GM18517 (cell line): ENCODE measurements at regions not wholly inside any gene's neighbourhood (a gene's known extent, or its start where the extent isn't known, plus 50 kb on each side); places are given as distances from the start of the nearest gene placed in this dataset.
"Not testable (repeated sequence)": the region's sequence is repeated elsewhere in the genome, so short reads cannot be mapped to it uniquely, and the experiment has no call there.

ENCODE experiments used
- ATAC-seq: cut with Tn5 transposase; IDR thresholded peaks from one replicate; pipeline ENCODE4 v1.9.1; 2021; ENCODE audit warnings: mild to moderate bottlenecking, moderate library complexity; ENCODE audit not compliant: unreplicated experiment

DNA sequence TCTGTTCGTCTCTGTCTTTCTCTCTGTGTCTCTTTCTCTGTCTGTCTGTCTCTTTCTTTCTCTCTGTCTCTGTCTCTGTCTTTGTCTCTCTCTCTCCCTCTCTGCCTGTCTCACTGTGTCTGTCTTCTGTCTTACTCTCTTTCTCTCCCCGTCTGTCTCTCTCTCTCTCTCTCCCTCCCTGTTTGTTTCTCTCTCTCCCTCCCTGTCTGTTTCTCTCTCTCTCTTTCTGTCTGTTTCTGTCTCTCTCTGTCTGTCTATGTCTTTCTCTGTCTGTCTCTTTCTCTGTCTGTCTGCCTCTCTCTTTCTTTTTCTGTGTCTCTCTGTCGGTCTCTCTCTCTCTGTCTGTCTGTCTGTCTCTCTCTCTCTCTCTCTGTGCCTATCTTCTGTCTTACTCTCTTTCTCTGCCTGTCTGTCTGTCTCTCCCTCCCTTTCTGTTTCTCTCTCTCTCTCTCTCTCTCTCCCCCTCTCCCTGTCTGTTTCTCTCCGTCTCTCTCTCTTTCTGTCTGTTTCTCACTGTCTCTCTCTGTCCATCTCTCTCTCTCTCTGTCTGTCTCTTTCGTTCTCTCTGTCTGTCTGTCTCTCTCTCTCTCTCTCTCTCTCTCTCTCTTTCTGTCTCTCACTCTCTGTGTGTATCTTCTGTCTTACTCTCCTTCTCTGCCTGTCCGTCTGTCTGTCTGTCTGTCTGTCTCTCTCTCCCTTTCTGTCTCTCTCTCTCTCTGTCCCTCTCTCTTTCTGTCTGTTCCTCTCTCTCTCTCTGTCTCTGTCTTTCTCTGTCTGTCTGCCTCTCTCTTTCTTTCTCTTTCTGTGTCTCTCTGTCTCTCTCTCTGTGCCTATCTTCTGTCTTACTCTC, 2065.9 kb upstream of the TPTE start:
- peak; percentile 61 for ATAC-seq

DNA sequence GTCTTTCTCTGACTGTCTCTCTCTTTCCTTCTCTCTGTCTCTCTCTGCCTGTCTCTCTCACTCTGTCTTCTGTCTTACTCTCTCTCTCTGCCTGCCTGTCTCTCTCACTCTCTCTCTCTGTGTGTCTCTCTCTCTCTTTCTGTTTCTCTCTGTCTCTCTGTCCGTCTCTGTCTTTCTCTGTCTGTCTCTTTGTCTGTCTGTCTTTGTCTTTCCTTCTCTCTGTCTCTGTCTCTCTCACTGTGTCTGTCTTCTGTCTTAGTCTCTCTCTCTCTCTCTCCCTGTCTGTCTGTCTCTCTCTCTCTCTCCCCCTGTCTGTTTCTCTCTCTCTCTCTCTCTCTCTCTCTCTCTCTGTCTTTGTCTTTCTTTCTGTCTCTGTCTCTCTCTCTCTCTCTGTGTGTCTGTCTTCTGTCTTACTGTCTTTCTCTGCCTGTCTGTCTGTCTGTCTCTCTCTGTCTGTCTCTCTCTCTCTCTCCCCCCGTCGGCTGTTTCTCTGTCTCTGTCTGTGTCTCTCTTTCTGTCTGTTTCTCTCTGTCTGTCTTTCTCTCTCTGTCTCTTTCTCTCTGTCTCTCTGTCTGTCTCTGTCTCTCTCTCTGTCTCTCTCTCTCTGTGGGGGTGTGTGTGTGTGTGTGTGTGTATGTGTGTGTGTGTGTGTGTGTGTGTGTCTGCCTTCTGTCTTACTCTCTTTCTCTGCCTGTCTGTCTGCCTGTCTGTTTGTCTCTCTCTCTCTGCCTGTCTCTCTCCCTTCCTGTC, 2056.8 kb upstream of the TPTE start:
- peak; percentile 87 for ATAC-seq

DNA sequence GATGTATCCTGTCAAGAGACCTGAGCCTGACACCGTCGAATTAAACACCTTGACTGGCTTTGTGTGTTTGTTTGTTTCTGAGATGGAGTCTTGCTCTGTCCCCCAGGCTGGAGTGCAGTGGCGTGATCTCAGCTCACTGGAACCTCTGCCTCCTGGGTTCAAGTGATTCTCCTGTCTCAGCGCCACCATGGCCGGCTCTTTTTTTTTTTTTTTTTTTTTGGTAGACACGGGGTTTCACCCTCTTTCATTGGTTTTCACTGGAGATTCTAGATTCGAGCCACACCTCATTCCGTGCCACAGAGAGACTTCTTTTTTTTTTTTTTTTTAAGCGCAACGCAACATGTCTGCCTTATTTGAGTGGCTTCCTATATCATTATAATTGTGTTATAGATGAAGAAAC, 2054.7 kb upstream of the TPTE start:
- not testable (repeated sequence) for ATAC-seq
